ENCODE measurements at regions not wholly inside any gene's neighbourhood (a gene's known extent, or its start where the extent isn't known, plus 50 kb on each side); places are given as distances from the start of the nearest gene placed in this dataset.

- no peak overlapping the region for H3K4me2 ChIP-seq (ENCODE audit: insufficient read depth, insufficient read length, low read length)
- no peak overlapping the region for H2AFZ ChIP-seq (ENCODE audit: low read length)
- no peak overlapping the region for H3K18ac ChIP-seq (ENCODE audit: insufficient read length, low read depth, low read length)
Observed at GRCh38 chr18:55844382-55844781, 256.4 kb upstream of the TCF4 start.

More at GRCh38 chr18:55844382-55844781, 256.4 kb upstream of the TCF4 start:
- H3K27ac Mint-ChIP-seq, result no peak overlapping the region
- H3K9me3 Mint-ChIP-seq, result peaks cover 0 to 4% of the 10 kb centered on the region in 2 experiments; a peak in 2 of 5 replicates
- no peak overlapping the region for H3K9ac ChIP-seq (ENCODE audit: extremely low read depth, insufficient read length, low read length)
- no peak overlapping the region for H3K14ac ChIP-seq (ENCODE audit: insufficient read depth, low read length)
- no peak overlapping the region for H2AK5ac ChIP-seq (ENCODE audit: insufficient read length, low read length)
- no peak overlapping the region for H3K4ac ChIP-seq (ENCODE audit: low read depth, low read length)
- no peak overlapping the region for H2BK12ac ChIP-seq (ENCODE audit: insufficient read length, low read depth, low read length)
- WGBS (ENCODE audit: extremely low coverage, insufficient read length, low lambda C conversion rate), result no CpG with 5 or more reads among the region's 4 CpGs
- no peaks in the 10 kb centered on the region for H3K27me3 ChIP-seq (ENCODE audit: insufficient read depth, low read length)
- H3K27ac ChIP-seq (ENCODE audit: insufficient read length, low read depth, low read length), result no peak overlapping the region
- H3K4me1 ChIP-seq (ENCODE audit: insufficient read depth, low read length), result no peaks in the 10 kb centered on the region
- no peak overlapping the region for H3T11ph ChIP-seq (ENCODE audit: low read length)
- no peak overlapping the region for H4K8ac ChIP-seq (replicated peaks; ENCODE audit: insufficient read length, low read depth, low read length)
- peaks cover 2 to 12% (median 4%) of the 10 kb centered on the region in 3 experiments; a peak in 4 of 7 replicates for H3K36me3 Mint-ChIP-seq (ENCODE audit: insufficient read depth in 1 of 3, low read depth in 3 of 3)
- H2BK5ac ChIP-seq (ENCODE audit: insufficient read length, low read length), result no peak overlapping the region
- H3K23ac ChIP-seq (ENCODE audit: insufficient read length, low read depth, low read length), result no peak overlapping the region
- no peaks in the 10 kb centered on the region for H3K79me1 ChIP-seq (ENCODE audit: insufficient read depth, low read depth, low read length, poor library complexity, severe bottlenecking)
- no peak overlapping the region for H3K56ac ChIP-seq (ENCODE audit: insufficient read length, low read depth, low read length)
- DNase-seq, result no peak
- H4K5ac ChIP-seq (ENCODE audit: insufficient read length, low read depth, low read length), result no peak overlapping the region
- no peaks in the 10 kb centered on the region for H3K9me3 ChIP-seq (ENCODE audit: control insufficient read depth, low read depth, low read length)
- H2BK120ac ChIP-seq (ENCODE audit: low read depth, low read length, poor library complexity, severe bottlenecking), result no peak overlapping the region
- no peaks in the 10 kb centered on the region for H4K20me1 ChIP-seq (ENCODE audit: control insufficient read depth, insufficient read depth, insufficient read length)
- no peak for TF ChIP-seq CTCF (conservative IDR thresholded peaks at IDR 0.05)
- H2BK15ac ChIP-seq (ENCODE audit: low read depth, low read length), result no peak overlapping the region
- no peaks in the 10 kb centered on the region for H3K79me2 ChIP-seq (ENCODE audit: insufficient read depth, low read length)
- no peaks in the 10 kb centered on the region for H3K27me3 Mint-ChIP-seq (ENCODE audit: low read depth)
- H3K23me2 ChIP-seq (ENCODE audit: insufficient read length, low read depth, low read length, poor library complexity, severe bottlenecking), result no peaks in the 10 kb centered on the region
- H3K4me1 Mint-ChIP-seq, result peaks cover 0 to 4% of the 10 kb centered on the region in 2 experiments; a peak in 1 of 4 replicates
- H2BK20ac ChIP-seq (ENCODE audit: low read depth, low read length, poor library complexity, severe bottlenecking), result no peak overlapping the region
- H3K4me3 Mint-ChIP-seq, result no peak overlapping the region
- no peak overlapping the region for H4K91ac ChIP-seq (ENCODE audit: insufficient read length, low read depth, low read length)
